Right lobe of liver (tissue), 6 donors: ENCODE measurements at regions not wholly inside any gene's neighbourhood (a gene's known extent, or its start where the extent isn't known, plus 50 kb on each side); places are given as distances from the start of the nearest gene placed in this dataset.

Source experiments
- ATAC-seq, 4 donors: fragments of 200-7000 bp; cut with Tn5 transposase; one replicate each; pipeline ENCODE4 v1.9.1; 2020; ENCODE audit warnings: mild to moderate bottlenecking in 4 of 4, moderate library complexity in 4 of 4
- DNase-seq, 3 donors: peaks; one replicate each; pipeline ENCODE4 v3.0.0-alpha.2; 2020
- H3K27ac ChIP-seq, 3 donors: fragments of 200-600 bp; one replicate each; pipeline ENCODE4 v1.8.0; 2022
- H3K27me3 ChIP-seq, 2 donors: fragments of 200-600 bp; one replicate each; pipeline ENCODE4 v1.8.0; 2022
- H3K36me3 ChIP-seq, 4 donors: fragments of 200-600 bp; sonication (generic) in 1 of 4; one replicate each; pipeline versions ENCODE4 v1.5.1 to v1.8.0; 2017 to 2022; ENCODE audit warnings: control low read depth in 1 of 4
- H3K4me1 ChIP-seq, 4 donors: fragments of 200-600 bp; sonication (generic) in 1 of 4; one replicate each; pipeline versions ENCODE4 v1.5.1 to v1.8.0; 2017 to 2022; ENCODE audit warnings: control low read depth in 1 of 4
- H3K4me3 ChIP-seq, 3 donors: fragments of 200-600 bp; one replicate each; pipeline ENCODE4 v1.8.0; 2022
- H3K9me3 ChIP-seq, 4 donors: fragments of 200-600 bp; sonication (generic) in 1 of 4; one replicate each; pipeline versions ENCODE4 v1.5.1 to v1.8.0; 2017 to 2022; ENCODE audit warnings: control low read depth in 1 of 4
- POLR2A ChIP-seq: fragments of 450-650 bp; IDR thresholded peaks from one replicate; pipeline ENCODE4 v1.6.1; 2017; ENCODE audit warnings: antibody characterized with exemption, mild to moderate bottlenecking
- WGBS: methylation state at CpG from one replicate; pipeline ENCODE4 v1.1.6; 2018; ENCODE audit warnings: low coverage, low lambda C conversion rate; ENCODE audit not compliant: insufficient coverage; ENCODE audit errors: missing lambda C conversion rate; 5-methylcytosine and 5-hydroxymethylcytosine counted together
- intact Hi-C, 2 donors: fragments of 100-400 bp; cut with DNase I; formaldehyde crosslinking; loops; one replicate each; pipeline versions ENCODE4 v1.11.2 to v1.14.1; 2022
- TF ChIP-seq, protein P1 (sequence below), 4 donors: fragments of 200-600 bp in 3 of 4; fragments of 450-650 bp in 1 of 4; IDR thresholded peaks; one replicate each; pipeline versions ENCODE4 v1.5.1 to v1.8.0; 2016 to 2022; ENCODE audit warnings: antibody characterized with exemption in 4 of 4, mild to moderate bottlenecking in 2 of 4
- donor health status: DM: no; HTN: yes; CAD: no.
- donor health status: DM: no; HTN: no; CAD: no.
- donor health status: DM: no; HTN: no; CAD: no.
- donor health status: DM: no; HTN: yes; CAD: no.
- donor health status: DM: no; HTN: yes; CAD: no.

GRCh38 chr1:238312969-238313368 is 422.2 kb upstream of the ZP4 start:
- no peaks in the 10 kb centered on the region for H3K36me3 ChIP-seq
- H3K27ac ChIP-seq: no peak overlapping the region
- H3K9me3 ChIP-seq: no peaks in the 10 kb centered on the region
- ATAC-seq: no peak
- intact Hi-C loops: no loop called here
- 100% methylated on average over 1 of the region's 1 CpG for WGBS
- H3K4me1 ChIP-seq: no peaks in the 10 kb centered on the region
- H3K4me3 ChIP-seq: no peak overlapping the region
- no peaks in the 10 kb centered on the region for H3K27me3 ChIP-seq
- TF ChIP-seq, protein P1, sequence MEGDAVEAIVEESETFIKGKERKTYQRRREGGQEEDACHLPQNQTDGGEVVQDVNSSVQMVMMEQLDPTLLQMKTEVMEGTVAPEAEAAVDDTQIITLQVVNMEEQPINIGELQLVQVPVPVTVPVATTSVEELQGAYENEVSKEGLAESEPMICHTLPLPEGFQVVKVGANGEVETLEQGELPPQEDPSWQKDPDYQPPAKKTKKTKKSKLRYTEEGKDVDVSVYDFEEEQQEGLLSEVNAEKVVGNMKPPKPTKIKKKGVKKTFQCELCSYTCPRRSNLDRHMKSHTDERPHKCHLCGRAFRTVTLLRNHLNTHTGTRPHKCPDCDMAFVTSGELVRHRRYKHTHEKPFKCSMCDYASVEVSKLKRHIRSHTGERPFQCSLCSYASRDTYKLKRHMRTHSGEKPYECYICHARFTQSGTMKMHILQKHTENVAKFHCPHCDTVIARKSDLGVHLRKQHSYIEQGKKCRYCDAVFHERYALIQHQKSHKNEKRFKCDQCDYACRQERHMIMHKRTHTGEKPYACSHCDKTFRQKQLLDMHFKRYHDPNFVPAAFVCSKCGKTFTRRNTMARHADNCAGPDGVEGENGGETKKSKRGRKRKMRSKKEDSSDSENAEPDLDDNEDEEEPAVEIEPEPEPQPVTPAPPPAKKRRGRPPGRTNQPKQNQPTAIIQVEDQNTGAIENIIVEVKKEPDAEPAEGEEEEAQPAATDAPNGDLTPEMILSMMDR (IDR thresholded peaks at IDR 0.05): no peak
- no peak for TF ChIP-seq POLR2A
- no peak for DNase-seq

DNA sequence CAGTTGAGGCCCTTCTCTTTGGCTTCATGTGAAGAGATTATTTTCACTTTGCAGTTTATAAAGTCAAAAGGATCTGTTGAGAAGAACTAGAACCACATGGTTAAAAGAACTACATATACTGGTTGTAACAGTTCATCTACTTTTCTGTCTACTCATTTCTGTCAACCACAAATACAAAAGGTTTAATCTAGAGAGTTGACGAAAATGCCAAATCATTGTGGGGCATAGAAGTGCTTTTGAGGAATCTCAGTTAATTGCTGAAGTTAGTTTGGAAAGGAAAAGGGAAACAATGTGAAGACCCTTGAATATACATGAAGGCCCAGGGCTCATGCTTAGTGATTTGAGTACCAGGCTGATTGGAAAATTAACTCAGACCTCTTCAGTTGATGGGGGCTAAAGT is 415.7 kb upstream of the ZP4 start:
- no peak for ATAC-seq
- WGBS: 37% methylated on average over 1 of the region's 1 CpG
- H3K4me3 ChIP-seq: no peak overlapping the region
- no peak overlapping the region for H3K27ac ChIP-seq
- no peaks in the 10 kb centered on the region for H3K9me3 ChIP-seq
- TF ChIP-seq, protein P1 (IDR thresholded peaks at IDR 0.05): no peak
- TF ChIP-seq POLR2A: no peak
- DNase-seq: no peak
- H3K4me1 ChIP-seq: no peaks in the 10 kb centered on the region
- H3K27me3 ChIP-seq: no peaks in the 10 kb centered on the region
- intact Hi-C loops: no loop called here
- no peaks in the 10 kb centered on the region for H3K36me3 ChIP-seq

- Histone ChIP-seq H3K27ac (no peak overlapping the region), H3K4me3 (no peak overlapping the region), H3K9me3 (no peaks in the 10 kb centered on the region), H3K4me1 (no peaks in the 10 kb centered on the region), H3K27me3 (no peaks in the 10 kb centered on the region), H3K36me3 (no peaks in the 10 kb centered on the region)
- intact Hi-C loops: no loop called here
- TF ChIP-seq, protein P1 (IDR thresholded peaks at IDR 0.05): no peak
- no peak for TF ChIP-seq POLR2A
- ATAC-seq (no peak), DNase-seq (no peak)
These were observed 411.9 kb upstream of the ZP4 start for GRCh38 chr1:238302646-238303045.

DNA sequence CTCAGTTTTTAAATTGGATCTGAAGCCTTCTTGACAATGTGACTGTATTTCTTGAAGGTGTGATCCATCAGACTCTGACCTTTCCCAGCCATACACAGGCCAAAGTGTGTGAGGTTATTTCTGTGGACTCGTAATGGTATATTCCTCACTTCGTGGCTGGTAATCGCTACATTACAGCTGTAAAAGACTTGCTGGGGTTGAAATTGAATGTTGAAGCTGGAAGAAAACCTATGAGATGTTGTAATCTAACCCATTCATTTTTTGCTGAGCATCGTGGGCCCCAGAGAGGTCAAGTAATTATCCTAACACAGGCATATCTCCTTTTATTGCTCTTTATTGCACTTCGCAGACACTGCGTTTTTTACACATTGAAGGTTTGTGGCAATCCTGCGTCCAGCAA is 405.6 kb upstream of the ZP4 start:
- Histone ChIP-seq H3K27me3 (no peaks in the 10 kb centered on the region), H3K4me3 (no peak overlapping the region), H3K27ac (no peak overlapping the region), H3K4me1 (no peaks in the 10 kb centered on the region), H3K36me3 (no peaks in the 10 kb centered on the region), H3K9me3 (no peaks in the 10 kb centered on the region)
- ATAC-seq (no peak), DNase-seq (no peak)
- 81% methylated on average over 7 of the region's 7 CpGs for WGBS
- intact Hi-C loops: no loop called here
- no peak for TF ChIP-seq POLR2A
- TF ChIP-seq, protein P1 (IDR thresholded peaks at IDR 0.05): no peak

DNA sequence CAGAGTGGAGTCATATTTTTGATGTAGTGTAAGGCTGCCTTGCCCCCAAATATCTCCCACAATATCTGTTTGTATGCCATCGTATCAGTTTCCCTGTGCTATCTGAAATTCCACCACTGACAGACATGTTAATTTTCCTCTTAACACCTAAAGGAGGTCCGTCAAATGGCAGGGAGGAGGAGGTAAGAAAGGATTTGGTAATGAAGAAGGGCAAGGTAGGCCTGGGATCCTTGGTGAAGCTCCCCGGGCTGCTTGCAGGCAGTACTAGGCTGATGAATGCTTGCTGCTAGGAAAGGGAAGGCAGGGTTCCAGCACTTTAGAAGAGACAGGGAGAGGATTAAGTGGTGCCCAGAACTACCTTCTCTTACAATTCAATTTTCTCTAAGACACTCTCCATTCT is 402.4 kb upstream of the ZP4 start:
- WGBS: 75% methylated on average over 2 of the region's 3 CpGs
- Histone ChIP-seq H3K27me3 (no peaks in the 10 kb centered on the region), H3K36me3 (no peaks in the 10 kb centered on the region), H3K27ac (no peak overlapping the region), H3K4me3 (no peak overlapping the region), H3K4me1 (no peaks in the 10 kb centered on the region), H3K9me3 (no peaks in the 10 kb centered on the region)
- TF ChIP-seq, protein P1 (IDR thresholded peaks at IDR 0.05): no peak
- no peak for TF ChIP-seq POLR2A
- ATAC-seq: no peak
- no peak for DNase-seq
- intact Hi-C loops: no loop called here
